ENCODE measurements at regions not wholly inside any gene's neighbourhood (a gene's known extent, or its start where the extent isn't known, plus 50 kb on each side); places are given as distances from the start of the nearest gene placed in this dataset.
"Not testable (repeated sequence)": the region's sequence is repeated elsewhere in the genome, so short reads cannot be mapped to it uniquely, and the experiment has no call there.

DNA sequence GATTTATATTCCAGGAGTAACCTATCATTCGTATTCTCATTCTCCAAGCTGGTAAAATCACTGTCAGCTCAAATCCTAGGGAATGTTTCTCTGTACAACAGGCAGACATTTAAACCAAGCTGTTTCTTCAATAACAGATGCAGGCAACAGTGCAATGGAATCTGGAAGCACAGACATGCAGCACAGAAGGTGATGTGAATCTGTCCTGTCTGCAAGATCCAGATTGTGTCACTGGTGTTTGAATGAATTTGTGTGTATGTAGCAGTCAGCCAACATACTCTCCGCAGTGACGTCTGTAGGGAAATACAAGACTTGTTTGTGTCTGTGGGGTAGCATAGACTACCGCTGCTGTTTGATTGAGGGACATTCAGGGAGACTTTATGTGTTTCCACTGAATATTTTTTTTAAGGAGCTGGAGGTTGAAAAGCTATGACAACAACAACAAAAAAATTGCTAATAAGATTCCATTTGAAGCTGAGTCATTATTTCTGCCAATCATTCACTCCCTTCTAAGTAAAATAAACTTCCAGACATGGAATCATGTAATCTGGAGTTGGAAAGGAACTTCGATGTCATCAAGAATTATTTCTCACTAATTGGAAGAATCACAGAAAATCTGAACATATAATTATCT is 122.9 kb upstream of the MYO3A start:
- no peak for DNase-seq

DNA sequence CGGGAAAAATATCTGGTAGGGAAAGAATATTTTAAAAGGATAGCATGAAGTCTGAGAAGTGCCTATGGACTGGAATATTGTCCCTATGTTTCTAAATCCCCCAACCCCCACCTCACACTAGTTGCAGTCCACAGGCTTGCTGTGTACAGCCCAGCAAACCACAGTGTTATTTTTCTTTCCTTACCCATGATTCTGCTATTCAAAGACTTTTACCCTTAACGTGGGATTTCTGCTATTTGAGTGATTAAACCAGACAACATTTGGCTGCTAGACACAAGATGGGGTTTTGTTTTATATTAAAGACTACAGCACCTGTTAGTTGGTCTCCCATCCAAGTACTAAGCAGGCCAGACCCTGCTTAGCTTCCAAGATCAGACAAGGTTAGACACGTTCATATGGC is 120.5 kb upstream of the MYO3A start:
- no peak for DNase-seq

DNA sequence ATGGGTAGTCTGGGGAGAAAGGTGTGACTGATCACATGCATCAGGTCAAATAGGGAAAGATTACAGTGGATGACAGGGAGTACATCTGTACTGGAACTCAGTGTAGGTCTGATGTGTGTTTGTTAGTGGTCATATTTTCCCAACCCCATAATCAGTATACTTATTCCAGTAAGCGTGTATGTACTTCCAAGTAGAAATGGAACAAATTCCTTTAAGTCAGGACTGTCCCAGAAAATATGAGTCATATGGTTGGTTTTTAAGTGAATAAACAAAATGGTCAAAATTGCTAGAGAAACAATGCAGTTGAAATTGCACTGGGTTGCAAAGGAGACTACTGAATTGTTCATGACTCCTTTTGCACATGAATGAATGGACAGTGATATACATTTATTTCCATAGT is 118.8 kb upstream of the MYO3A start:
- no peak for DNase-seq

DNA sequence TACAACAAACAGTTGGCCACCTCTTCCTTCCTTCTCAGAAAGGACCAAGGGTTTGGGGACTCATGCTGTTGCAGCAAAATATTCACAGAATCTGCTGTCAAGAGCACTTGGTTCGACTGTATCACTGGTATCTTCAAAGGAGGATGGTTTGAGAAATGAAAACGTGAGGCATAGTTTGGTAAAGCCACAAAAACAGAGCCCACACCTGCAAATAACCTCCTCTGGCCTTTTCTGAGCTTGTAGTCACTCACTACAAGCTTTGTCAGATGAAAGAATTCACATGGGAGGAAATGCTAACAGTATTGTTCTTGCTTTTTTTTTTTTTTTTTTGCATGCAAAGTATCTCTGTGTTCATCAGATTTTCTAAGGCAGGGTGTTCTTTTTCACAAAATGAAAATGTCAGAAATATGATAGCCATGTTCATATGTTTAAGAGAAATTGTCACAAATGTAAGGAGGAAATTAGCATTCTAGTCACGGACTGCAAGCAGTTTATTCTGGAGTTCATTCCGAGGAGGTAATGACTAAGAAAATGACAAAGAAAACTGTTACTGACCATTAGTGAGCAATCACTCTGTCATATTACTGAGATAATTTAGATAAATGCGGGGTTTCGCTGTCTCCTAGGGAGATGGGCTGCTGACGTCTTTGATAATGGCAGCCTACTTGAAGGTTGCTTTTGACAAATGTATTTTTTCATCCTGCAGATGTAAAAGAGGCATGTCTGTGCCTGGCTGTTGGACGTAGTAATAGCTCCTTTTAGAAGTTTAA is 117.8 kb upstream of the MYO3A start:
- DNase-seq = no peak

DNA sequence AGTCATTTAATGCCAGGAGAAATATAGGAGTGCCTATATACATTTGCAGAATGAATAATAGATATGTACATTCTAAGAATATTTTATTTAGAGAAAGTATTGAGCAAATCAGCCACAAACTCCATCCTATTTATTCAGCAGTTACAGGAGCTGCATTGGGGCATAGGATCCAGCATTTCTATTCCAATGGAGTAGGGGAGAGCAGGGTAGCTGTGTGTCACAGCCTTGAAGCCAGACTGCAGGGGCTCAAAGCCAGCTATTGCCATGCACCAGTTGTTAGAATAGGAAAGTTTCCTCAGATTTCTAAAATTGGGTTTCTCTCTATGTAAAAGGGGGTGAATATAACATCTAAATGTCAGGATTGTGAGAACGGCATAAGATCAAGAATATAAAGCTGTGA is 116.8 kb upstream of the MYO3A start:
- DNase-seq = no peak

DNA sequence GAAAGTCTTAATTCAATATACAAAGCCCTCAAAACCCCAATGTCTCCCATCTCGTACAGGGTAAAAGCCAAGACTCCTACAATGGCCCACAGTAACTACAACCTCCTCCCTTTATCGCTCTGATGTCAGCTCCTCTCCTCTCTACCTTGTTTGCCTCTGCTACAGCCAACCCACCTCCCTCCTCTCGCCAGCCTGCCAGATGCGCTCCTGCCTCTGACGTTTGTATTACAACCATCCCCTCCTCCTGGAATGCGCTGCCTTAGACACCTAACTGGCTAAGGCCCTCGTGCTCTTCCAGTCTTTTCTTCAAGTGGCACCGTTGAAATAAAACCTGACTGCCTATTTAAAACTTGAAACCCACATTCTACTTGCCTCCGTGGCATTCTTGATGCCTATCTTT is 115.3 kb upstream of the MYO3A start:
- no peak for DNase-seq

DNA sequence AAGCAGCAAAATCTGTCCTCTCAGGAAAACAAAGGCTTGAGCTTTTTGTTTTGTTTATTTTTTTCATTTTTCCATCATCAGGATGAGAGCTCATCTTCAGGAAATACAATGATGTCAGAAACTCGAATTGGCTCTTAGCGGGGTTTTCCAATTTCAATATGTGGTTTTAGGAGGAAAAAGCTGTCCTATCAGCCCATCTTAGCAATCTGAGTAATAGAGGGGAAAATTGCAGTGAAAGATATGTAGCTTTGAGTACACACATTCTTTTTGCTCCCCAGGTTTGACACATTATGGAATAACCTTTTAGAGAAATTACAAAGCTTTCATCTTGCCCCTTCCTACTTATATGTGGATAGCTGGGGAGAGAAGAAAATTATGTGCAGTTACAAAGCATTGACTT is 113.6 kb upstream of the MYO3A start:
- no peak for DNase-seq

DNA sequence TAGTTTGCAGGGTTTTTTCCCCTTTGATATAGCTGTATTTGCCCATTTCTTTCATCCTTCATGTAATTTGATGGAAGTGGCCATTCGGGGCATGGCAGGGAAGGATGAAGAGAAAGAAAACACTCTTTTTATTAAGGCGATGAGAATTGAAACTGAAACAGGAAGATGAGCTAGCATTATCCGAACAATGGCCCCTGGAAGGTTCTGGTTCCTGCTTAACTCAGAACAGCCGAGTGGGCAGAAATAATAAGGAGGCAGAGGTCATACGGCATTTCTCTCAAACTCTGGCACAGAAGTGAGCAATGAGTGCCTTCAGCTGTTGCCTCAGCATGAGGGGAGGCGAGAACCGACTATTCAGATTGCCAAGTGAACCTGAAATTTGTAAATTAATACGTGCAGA is 113.2 kb upstream of the MYO3A start:
- no peak for DNase-seq

DNA sequence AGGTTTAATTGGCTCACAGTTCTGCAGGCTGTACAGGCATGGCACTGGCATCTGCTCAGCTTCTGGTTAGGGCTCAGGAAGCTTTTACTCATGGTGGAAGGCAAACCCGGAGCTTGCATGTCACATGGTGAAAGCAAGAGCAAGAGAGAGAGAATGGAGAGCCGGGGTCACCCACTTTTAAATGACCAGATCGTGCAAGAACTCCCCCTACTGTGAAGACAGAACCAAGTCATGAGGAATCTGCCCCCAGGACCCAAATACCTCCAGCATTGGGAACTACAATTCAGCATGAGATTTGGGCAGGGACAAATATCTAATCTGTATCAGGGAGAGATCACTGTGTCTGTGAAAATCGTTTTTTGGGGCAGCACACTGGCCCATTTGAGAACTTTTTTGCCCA is 110.0 kb upstream of the MYO3A start:
- DNase-seq = no peak

DNA sequence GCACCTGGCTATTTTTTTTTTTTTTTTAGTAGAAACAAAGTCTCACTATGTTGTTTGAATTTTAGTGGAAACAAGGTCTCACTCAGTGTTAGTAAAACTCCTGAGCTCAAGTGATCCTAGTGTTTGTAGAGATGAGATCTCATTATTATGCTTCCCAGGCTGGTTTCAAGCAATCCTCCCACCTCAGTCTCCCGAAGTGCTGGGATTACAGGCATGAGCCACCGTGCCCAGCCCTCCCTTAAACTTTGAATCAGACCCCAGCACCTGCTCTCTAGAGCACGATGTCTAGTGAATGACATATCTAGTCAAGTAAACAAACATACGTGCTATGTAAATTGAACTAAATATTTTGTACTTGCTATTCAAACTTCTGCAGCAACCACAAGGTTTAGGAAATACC is 105.6 kb upstream of the MYO3A start:
- no peak for DNase-seq

DNA sequence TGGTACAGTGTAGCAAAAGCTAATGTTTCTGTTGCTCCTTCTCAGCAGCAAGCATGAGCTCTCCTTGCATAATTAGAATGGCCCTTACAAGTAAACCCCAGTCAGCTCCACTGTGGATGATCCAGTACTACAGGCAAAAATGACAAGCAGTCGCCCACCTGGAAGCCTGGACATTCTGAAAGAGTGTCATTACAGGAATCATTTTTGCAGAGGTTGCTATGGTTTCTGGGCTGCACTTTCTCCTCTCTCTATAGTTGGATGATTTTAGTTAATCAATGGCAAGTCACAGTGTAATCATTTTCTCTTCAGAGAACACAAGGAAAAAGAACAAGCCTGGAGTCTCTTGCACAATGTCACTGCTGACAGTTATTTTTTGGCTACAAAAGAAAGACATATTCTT is 102.9 kb upstream of the MYO3A start:
- DNase-seq = no peak

DNA sequence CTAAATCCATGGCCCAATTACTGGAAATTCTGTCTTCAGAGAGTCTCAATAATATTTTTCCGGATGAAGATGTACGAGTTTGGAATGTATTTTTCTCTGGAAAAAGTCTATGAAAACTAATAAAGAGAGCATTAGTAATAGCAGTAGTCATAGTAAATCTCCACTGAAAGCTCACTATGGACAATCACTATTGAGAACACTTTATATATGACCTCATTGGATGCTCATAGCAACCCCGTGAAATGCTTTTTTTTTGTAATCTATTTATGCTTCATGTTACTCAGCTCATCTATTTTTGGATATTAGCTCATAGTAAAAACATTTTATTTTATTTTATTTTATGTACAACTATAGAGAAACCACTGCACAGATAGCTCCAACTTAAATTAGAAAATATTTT is 94.3 kb upstream of the MYO3A start:
- DNase-seq = no peak

DNA sequence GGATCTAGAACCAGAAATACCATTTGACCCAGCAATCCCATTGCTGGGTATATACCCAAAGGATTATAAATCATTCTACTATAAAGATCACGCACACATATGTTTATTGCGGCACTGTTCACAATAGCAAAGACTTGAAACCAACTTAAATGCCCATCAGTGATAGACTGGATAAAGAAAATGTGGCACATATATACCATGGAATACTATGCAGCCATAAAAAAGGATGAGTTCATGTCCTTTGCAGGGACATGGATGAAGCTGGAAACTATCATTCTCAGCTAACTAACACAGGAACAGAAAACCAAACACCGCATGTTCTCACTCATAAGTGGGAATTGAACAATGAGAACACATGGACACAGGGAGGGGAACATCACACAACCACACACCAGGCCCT is 93.2 kb upstream of the MYO3A start:
- DNase-seq = not testable (repeated sequence)

DNA sequence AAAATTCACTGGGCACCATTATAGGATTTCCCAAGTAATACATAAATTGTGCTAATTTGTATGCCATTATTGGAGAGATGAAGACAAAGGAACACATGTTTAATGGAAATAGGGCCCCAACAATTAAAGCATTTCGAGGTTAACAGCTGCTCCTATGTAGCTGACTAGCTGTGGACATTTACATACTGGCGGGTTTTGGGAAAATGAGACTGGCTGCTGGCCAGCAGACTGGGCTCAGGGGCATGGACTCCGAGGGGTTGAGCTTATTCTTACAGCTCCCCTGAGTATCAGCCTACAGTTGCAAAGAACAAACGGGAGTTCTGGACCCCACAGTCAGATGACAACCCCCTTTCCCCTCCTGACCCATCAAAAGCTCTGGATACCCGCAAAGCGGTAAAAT is 91.9 kb upstream of the MYO3A start:
- no peak for DNase-seq

DNA sequence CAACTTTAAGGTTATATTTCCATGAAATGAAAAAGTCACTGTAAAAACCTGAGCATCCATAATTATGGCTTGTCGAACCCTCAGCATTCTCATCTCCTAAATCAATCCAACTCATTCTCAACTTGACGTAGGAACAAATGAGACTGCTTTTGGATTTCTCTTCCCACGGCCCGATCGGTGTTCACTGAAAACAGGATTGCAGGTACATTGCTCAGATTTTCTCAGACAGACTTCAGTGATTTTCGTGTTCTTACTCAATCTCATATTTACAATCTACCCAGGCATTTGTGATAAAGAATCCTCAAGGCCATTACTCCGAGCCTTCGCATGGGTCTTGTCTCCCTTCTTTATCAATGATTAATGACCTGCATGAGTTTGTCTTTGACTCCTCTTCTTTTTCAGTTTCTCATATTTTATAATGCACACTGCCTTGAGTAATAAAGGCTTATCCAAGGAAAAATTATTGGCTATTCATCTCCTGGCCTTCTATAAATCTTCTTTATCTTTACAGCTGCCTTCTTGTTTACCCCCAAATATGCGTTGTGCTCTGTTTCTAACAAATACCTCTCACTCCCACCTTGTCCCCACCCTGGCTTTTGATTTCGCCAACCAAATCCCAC is 90.4 kb upstream of the MYO3A start:
- DNase-seq = no peak

DNA sequence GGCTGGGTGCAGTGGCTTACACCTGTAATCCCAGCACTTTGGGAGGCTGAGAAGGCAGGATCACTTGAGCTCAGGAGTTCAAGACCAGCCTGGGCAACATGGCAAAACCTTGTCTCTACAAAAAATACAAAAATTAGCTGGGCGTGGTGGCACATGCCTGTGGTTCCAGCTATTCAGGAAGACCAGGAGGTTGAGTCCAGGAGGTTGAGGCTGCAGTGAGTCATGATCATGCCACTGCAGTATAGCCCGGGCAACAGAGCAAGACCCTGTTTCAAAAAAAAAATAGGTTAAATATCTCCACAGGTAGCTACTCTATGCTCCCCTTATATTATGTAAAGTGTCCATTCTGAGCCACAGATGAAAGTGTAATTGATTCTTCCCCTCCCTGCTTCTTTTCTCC is 89.3 kb upstream of the MYO3A start:
- DNase-seq = not testable (repeated sequence)

DNA sequence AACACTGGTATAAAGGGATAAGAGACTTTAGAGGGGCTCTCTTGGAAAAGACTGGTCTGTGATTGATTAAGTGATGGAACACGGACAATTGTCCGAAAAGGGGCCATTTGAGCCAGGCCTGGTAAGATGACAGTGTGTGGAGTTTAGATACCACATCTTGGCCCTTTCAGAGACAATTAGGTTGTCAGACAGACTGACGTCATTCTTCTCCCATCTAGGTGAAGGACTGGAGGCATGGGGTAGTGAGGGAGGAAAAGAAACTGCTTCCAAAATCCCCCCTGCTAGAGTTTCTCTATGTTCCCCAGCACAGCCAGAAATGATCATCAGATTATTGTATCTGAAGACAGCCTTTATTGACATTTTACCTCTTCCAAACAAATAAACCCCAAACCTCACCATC is 84.8 kb upstream of the MYO3A start:
- no peak for DNase-seq

DNA sequence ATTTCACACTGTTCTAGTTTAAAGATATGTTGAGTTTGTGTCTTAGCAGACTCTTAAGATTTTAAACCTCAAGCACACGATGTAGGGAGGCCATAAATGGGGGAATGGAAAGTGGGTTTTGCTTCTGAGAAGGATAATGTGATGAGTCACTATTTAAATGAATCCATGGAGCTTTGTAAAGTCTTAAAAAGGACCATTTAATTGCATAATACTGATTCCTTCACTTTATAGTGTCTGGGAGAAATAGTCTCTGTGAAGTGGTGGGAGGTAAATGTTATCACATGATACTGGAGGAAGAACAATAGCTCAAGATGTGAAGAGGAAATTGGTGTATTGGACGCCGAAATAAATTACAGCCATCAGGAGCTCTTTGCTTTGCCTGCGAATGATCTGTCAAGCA is 84.0 kb upstream of the MYO3A start:
- no peak for DNase-seq

DNA sequence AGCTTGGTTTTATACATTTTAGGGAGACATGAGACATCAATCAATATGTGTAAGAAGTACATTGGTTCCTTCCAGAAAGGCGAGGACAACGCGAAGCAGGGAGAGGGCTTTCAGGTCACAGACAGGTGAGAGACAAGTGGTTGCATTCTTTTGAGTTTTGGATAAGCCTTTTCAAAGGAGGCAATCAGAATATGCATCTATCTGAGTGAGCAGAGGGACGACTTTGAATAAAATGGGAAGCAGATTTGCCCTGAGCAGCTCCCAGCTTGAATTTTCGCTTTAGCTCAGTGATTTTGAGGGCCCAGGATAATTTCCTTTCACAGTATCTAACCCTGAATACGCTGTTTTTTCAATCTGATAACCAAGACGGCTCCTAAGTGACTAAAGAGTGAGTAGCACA is 82.5 kb upstream of the MYO3A start:
- no peak for DNase-seq

DNA sequence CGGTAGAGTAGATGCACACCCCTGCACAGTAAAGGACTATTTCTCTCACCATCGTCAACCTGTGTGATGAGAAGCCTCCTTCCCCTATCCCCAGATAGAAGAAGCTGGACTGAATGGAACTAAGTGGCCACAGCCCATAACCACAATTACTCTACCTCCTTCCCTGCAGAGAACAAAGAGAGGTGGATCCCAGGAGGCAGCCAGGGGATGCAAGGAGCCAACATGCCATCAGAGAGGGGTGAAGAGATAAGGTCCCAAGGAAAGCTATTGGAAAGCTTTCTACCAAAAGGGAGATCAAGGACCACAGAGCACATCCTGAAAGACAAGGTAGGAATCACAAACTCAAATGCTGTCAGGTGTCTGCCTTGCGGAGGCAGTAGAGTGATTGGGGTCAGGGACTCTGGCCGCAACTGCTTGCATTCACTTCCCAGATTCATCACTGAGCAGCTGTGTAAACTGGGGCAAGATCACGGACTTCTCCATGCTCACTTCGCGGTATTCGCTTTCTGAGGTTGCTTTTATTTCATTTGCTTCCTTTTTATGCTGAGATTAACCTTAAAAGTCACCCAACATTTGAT is 81.6 kb upstream of the MYO3A start:
- DNase-seq = no peak

DNA sequence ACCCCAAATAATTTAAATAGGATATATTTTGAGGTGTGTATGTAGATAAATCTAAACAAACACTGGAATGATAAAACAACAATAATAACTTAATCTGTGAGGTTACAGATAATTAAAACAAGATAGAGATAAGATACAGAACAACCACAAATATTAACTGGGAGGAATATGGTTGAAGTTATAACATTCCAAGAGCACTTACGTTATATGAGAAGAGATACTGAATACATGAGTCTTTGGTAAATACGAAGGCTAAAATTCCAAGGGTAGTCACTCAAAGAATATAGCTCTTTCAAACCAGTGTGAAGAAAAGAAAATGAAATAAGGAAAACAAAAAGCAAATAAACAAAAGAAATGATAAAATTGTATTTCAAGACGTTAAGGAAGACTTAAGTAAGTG is 76.0 kb upstream of the MYO3A start:
- DNase-seq = no peak

DNA sequence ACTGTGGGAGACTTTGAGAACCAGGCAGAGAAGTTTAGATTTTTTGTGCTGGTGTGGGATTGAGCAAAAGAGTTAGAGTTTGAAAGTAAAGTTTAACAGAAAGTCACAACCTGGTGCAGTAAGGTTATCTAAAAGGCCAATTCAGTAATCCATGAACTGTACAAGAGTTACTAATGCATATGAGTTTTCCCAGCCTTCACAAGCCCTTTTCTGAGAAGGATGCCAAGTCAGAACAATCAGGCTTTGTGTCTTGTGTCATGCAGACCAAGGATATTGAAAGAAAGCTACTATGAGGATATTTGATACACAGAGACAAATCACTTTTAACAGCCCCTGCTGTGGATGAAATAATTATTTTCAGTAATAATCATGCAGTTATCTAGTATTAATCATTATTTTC is 68.8 kb upstream of the MYO3A start:
- DNase-seq = no peak

DNA sequence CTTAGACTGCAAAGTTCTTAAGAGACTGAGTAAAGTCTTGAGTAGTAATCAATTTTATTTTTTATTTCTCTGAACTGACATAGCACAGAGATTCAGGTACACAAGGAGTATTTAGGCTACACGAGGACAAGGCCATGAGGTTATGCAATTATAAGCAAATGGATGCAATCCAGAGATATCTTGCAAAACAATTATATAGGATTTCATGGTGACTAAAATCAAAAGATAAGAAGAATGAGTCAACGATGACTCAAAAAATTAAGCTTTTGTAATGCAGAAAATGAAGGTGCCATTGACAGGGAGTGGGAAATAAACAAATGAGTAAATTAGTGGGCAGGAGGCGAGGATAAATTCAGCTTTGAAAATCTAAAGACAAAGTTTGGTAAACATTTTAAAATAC is 66.7 kb upstream of the MYO3A start:
- no peak for DNase-seq

DNA sequence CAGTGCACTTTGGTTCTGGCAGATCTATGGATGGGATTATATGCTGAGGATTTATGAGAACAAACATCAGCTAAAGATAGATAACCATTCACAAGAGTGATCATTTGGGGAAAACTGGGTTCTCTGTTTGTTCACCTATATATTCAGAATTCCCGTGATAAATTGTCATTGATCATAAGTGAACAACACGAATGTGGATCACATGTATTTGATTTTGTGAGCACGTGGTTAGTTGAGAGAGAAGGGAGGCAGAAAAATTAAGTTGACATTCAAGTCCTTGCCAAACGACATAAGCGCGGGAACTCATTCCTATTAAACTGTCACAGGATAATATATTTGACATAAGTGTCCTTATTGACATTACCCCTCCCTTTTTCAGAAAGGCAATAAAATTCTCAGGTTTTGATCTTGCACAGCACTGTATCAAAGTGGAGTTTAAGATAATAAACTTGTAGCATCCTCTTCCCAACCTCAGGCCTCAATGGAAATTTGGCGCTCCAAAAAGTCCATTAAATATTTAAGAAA is 64.9 kb upstream of the MYO3A start:
- DNase-seq = no peak
